ENCODE measurements at regions not wholly inside any gene's neighbourhood (a gene's known extent, or its start where the extent isn't known, plus 50 kb on each side); places are given as distances from the start of the nearest gene placed in this dataset.

DNA sequence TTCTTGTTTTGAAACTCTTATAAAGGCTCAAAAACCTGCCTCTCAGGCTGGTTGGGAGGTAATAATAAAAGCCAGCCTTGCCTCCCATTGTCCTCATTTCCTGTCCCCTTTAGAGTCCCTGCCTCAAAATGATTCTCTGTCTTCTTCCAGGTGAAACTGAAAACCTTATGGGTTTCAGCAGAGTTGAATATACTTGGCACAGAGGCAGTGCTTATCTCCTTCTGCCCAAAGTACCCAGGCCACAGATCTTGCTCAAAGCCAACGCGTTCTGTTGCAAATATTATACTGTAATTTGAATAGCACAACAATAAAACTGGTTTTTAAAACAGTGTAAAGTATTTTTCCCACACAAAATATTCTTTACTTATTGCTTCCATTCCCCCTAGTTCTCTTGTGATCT is 183.1 kb upstream of the GIMD1 start:
- Histone ChIP-seq H2BK12ac (ENCODE audit: insufficient read length, low read depth, low read length) (no peak overlapping the region), H4K91ac (ENCODE audit: insufficient read length, low read depth, low read length) (no peak overlapping the region), H4K8ac (replicated peaks; ENCODE audit: insufficient read length, low read depth, low read length) (no peak overlapping the region), H3K27ac (ENCODE audit: insufficient read length, low read depth, low read length) (no peak overlapping the region), H3K56ac (ENCODE audit: insufficient read length, low read depth, low read length) (no peak overlapping the region), H2BK15ac (ENCODE audit: low read depth, low read length) (no peak overlapping the region), H3K27me3 (ENCODE audit: insufficient read depth, low read length) (no peaks in the 10 kb centered on the region), H2BK20ac (ENCODE audit: low read depth, low read length, poor library complexity, severe bottlenecking) (no peak overlapping the region), H2BK5ac (ENCODE audit: insufficient read length, low read length) (no peak overlapping the region), H3K4me1 (ENCODE audit: insufficient read depth, low read length) (no peaks in the 10 kb centered on the region), H2BK120ac (ENCODE audit: low read depth, low read length, poor library complexity, severe bottlenecking) (no peak overlapping the region), H3K9me3 (ENCODE audit: control insufficient read depth, low read depth, low read length) (no peaks in the 10 kb centered on the region), H3K18ac (ENCODE audit: insufficient read length, low read depth, low read length) (no peak overlapping the region), H3K79me2 (ENCODE audit: insufficient read depth, low read length) (no peaks in the 10 kb centered on the region), H3K14ac (ENCODE audit: insufficient read depth, low read length) (no peak overlapping the region), H2AFZ (ENCODE audit: low read length) (no peak overlapping the region), H3T11ph (ENCODE audit: low read length) (no peak overlapping the region), H3K4me2 (ENCODE audit: insufficient read depth, insufficient read length, low read length) (no peak overlapping the region), H3K9ac (ENCODE audit: extremely low read depth, insufficient read length, low read length) (no peak overlapping the region), H4K5ac (ENCODE audit: insufficient read length, low read depth, low read length) (no peak overlapping the region), H3K23ac (ENCODE audit: insufficient read length, low read depth, low read length) (no peak overlapping the region), H3K79me1 (ENCODE audit: insufficient read depth, low read depth, low read length, poor library complexity, severe bottlenecking) (no peaks in the 10 kb centered on the region), H2AK5ac (ENCODE audit: insufficient read length, low read length) (no peak overlapping the region), H3K23me2 (ENCODE audit: insufficient read length, low read depth, low read length, poor library complexity, severe bottlenecking) (no peaks in the 10 kb centered on the region), H3K4ac (ENCODE audit: low read depth, low read length) (no peak overlapping the region), H4K20me1 (ENCODE audit: control insufficient read depth, insufficient read depth, insufficient read length) (no peaks in the 10 kb centered on the region)
- no peak for DNase-seq
- Mint-ChIP-seq H3K27ac (peak overlapping the region in 1 of 3 experiments; percentile 36; a peak in 2 of 7 replicates), H3K9me3 (peaks cover 8 to 10% of the 10 kb centered on the region in 2 experiments), H3K27me3 (ENCODE audit: low read depth) (no peaks in the 10 kb centered on the region), H3K4me1 (no peaks in the 10 kb centered on the region; a peak in 1 of 4 replicates), H3K36me3 (ENCODE audit: insufficient read depth in 1 of 3, low read depth in 3 of 3) (peaks cover 3 to 6% (median 4%) of the 10 kb centered on the region in 3 experiments; a peak in 6 of 7 replicates), H3K4me3 (no peak overlapping the region)
- TF ChIP-seq, protein P1, sequence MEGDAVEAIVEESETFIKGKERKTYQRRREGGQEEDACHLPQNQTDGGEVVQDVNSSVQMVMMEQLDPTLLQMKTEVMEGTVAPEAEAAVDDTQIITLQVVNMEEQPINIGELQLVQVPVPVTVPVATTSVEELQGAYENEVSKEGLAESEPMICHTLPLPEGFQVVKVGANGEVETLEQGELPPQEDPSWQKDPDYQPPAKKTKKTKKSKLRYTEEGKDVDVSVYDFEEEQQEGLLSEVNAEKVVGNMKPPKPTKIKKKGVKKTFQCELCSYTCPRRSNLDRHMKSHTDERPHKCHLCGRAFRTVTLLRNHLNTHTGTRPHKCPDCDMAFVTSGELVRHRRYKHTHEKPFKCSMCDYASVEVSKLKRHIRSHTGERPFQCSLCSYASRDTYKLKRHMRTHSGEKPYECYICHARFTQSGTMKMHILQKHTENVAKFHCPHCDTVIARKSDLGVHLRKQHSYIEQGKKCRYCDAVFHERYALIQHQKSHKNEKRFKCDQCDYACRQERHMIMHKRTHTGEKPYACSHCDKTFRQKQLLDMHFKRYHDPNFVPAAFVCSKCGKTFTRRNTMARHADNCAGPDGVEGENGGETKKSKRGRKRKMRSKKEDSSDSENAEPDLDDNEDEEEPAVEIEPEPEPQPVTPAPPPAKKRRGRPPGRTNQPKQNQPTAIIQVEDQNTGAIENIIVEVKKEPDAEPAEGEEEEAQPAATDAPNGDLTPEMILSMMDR (conservative IDR thresholded peaks at IDR 0.05), result no peak
- no CpG with 5 or more reads among the region's 2 CpGs for WGBS (ENCODE audit: extremely low coverage, insufficient read length, low lambda C conversion rate)

Data from H9 (cell line).